Endothelial cell (in vitro differentiated cells): ENCODE measurements at regions not wholly inside any gene's neighbourhood (a gene's known extent, or its start where the extent isn't known, plus 50 kb on each side); places are given as distances from the start of the nearest gene placed in this dataset.

Experiments
- DNase-seq: peaks from one replicate; pipeline ENCODE4 v3.0.0; 2021; ENCODE audit warnings: low spot score
- H3K27ac Mint-ChIP-seq: one replicate; pipeline ENCODE4 v1.8.0; 2021; ENCODE audit warnings: mixed read lengths, inconsistent platforms; ENCODE audit not compliant: unreplicated experiment
- H3K27me3 Mint-ChIP-seq: one replicate; pipeline ENCODE4 v1.8.0; 2021; ENCODE audit warnings: mild to moderate bottlenecking, moderate library complexity, mixed read lengths, inconsistent platforms; ENCODE audit not compliant: unreplicated experiment
- H3K36me3 Mint-ChIP-seq: one replicate; pipeline ENCODE4 v1.8.0; 2021; ENCODE audit warnings: mild to moderate bottlenecking, low read depth, mixed read lengths, inconsistent platforms; ENCODE audit not compliant: unreplicated experiment
- H3K4me1 Mint-ChIP-seq: one replicate; pipeline ENCODE4 v1.8.0; 2021; ENCODE audit warnings: mild to moderate bottlenecking, mixed read lengths, inconsistent platforms; ENCODE audit not compliant: unreplicated experiment
- H3K4me3 Mint-ChIP-seq: one replicate; pipeline ENCODE4 v1.8.0; 2021; ENCODE audit warnings: mild to moderate bottlenecking, mixed read lengths, inconsistent platforms; ENCODE audit not compliant: unreplicated experiment
- H3K9me3 Mint-ChIP-seq: one replicate; pipeline ENCODE4 v1.8.0; 2021; ENCODE audit warnings: mixed read lengths, inconsistent platforms; ENCODE audit not compliant: unreplicated experiment
- TF ChIP-seq, protein P1 (sequence below): fragments of 200-600 bp; sonication (generic); IDR thresholded peaks from one replicate; pipeline ENCODE4 v1.5.0; 2021; ENCODE audit warnings: antibody characterized with exemption; ENCODE audit not compliant: unreplicated experiment

DNA sequence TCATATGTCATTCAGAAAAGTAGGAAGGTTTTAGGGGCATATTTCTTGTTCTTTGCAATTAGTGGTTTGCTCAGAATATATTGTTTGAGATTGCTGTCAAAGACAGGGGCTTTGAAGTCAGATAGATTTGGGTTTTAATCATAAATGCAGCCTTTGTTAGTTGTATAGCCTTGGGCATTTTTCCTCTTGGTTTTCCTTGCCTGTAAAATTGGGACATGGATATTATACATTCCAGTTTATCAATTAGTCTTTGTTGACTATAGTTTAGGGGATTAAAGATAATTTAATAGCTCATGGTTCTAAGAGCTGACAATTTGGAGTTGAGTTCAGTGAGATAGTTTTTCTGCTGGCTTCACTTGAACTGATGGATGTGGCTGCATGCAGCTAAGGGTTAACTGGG, 88.9 kb downstream of the DMAC1 start:
- no peaks in the 10 kb centered on the region for H3K4me1 Mint-ChIP-seq
- TF ChIP-seq, protein P1, sequence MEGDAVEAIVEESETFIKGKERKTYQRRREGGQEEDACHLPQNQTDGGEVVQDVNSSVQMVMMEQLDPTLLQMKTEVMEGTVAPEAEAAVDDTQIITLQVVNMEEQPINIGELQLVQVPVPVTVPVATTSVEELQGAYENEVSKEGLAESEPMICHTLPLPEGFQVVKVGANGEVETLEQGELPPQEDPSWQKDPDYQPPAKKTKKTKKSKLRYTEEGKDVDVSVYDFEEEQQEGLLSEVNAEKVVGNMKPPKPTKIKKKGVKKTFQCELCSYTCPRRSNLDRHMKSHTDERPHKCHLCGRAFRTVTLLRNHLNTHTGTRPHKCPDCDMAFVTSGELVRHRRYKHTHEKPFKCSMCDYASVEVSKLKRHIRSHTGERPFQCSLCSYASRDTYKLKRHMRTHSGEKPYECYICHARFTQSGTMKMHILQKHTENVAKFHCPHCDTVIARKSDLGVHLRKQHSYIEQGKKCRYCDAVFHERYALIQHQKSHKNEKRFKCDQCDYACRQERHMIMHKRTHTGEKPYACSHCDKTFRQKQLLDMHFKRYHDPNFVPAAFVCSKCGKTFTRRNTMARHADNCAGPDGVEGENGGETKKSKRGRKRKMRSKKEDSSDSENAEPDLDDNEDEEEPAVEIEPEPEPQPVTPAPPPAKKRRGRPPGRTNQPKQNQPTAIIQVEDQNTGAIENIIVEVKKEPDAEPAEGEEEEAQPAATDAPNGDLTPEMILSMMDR = no peak
- H3K27ac Mint-ChIP-seq = no peak overlapping the region
- H3K27me3 Mint-ChIP-seq = no peaks in the 10 kb centered on the region
- no peaks in the 10 kb centered on the region for H3K36me3 Mint-ChIP-seq
- H3K9me3 Mint-ChIP-seq = no peaks in the 10 kb centered on the region
- DNase-seq = no peak
- no peak overlapping the region for H3K4me3 Mint-ChIP-seq

DNA sequence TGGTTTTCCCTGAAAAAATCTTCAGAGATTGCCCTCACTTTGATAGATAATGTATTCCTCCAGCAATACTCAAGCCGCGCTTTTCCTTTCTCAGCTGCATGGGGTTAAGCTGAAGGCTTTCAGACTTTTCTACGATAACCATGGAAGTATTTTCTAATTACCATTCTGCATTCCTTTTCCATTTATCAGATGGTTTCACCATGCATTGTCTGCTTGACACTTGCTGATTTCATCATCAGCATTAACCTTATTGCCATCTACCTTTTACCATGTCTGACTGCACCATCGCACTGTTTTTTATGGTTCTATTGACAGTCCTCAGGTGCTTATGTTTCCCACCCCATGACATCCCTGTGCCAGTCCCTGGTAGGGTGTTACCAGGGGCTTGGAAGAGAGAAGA, 91.6 kb downstream of the DMAC1 start:
- Mint-ChIP-seq H3K27me3 (no peaks in the 10 kb centered on the region), H3K27ac (no peak overlapping the region), H3K4me3 (no peak overlapping the region)

DNA sequence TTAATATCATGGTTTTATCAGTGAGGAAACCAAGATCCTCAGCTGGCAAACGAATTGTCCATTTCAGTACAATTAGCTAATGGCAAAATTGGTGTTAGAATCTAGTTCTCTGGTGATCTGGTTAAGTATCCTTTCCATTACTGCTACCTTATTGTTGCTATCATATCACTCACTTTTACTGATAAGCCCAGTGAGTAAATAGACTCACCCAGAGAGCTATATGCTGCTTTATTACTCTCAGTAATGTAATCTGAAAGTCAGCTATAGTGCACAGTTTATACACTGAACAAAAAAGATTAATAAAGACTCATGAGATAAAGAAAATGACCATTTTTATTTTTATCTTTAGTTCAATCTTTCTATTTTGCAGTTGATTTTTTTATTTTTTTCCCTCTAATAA, 95.0 kb downstream of the DMAC1 start:
- TF ChIP-seq, protein P1 = no peak
- H3K36me3 Mint-ChIP-seq = no peaks in the 10 kb centered on the region
- DNase-seq = no peak
- no peaks in the 10 kb centered on the region for H3K9me3 Mint-ChIP-seq
- no peaks in the 10 kb centered on the region for H3K27me3 Mint-ChIP-seq
- H3K4me1 Mint-ChIP-seq = no peaks in the 10 kb centered on the region
- no peak overlapping the region for H3K27ac Mint-ChIP-seq
- H3K4me3 Mint-ChIP-seq = no peak overlapping the region

More for the DNA sequence above, 91.6 kb downstream of the DMAC1 start:
- TF ChIP-seq, protein P1 = no peak
- H3K36me3 Mint-ChIP-seq = no peaks in the 10 kb centered on the region
- no peaks in the 10 kb centered on the region for H3K4me1 Mint-ChIP-seq
- H3K9me3 Mint-ChIP-seq = no peaks in the 10 kb centered on the region
- no peak for DNase-seq

DNA sequence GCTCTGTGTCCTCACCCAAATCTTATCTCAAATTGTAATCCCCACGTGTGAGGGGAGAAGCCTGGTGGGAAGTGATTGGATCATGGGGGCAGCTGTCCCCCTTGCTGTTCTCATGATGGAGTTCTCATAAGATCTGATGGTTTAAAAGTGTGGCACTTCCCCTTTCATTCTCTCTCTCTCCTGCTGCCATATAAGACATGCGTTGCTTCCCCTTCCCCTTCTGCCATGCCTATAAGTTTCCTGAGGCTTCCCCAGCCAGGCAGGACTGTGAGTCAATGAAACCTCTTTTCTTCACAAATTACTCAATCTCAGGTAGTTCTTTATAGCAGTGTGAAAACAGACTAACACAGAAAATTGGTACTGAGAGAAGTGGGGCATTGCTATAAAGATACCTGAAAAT, 107.7 kb downstream of the DMAC1 start:
- H3K9me3 Mint-ChIP-seq = no peaks in the 10 kb centered on the region
- H3K4me3 Mint-ChIP-seq = no peak overlapping the region
- DNase-seq = no peak
- no peaks in the 10 kb centered on the region for H3K27me3 Mint-ChIP-seq
- peaks cover 6% of the 10 kb centered on the region for H3K4me1 Mint-ChIP-seq
- TF ChIP-seq, protein P1 = no peak
- H3K36me3 Mint-ChIP-seq = no peaks in the 10 kb centered on the region
- no peak overlapping the region for H3K27ac Mint-ChIP-seq

- no peaks in the 10 kb centered on the region for H3K9me3 Mint-ChIP-seq
- H3K4me1 Mint-ChIP-seq = peaks cover 6% of the 10 kb centered on the region
- DNase-seq = no peak
- no peak overlapping the region for H3K27ac Mint-ChIP-seq
- no peaks in the 10 kb centered on the region for H3K36me3 Mint-ChIP-seq
- no peaks in the 10 kb centered on the region for H3K27me3 Mint-ChIP-seq
- no peak overlapping the region for H3K4me3 Mint-ChIP-seq
- TF ChIP-seq, protein P1 = no peak
These were observed 109.6 kb downstream of the DMAC1 start for GRCh38 chr9:7690014-7690413.
